ENCODE measurements at regions not wholly inside any gene's neighbourhood (a gene's known extent, or its start where the extent isn't known, plus 50 kb on each side); places are given as distances from the start of the nearest gene placed in this dataset.
A peak's percentile ranks its signal among the peaks of the same experiment; 100 is the strongest.

DNA sequence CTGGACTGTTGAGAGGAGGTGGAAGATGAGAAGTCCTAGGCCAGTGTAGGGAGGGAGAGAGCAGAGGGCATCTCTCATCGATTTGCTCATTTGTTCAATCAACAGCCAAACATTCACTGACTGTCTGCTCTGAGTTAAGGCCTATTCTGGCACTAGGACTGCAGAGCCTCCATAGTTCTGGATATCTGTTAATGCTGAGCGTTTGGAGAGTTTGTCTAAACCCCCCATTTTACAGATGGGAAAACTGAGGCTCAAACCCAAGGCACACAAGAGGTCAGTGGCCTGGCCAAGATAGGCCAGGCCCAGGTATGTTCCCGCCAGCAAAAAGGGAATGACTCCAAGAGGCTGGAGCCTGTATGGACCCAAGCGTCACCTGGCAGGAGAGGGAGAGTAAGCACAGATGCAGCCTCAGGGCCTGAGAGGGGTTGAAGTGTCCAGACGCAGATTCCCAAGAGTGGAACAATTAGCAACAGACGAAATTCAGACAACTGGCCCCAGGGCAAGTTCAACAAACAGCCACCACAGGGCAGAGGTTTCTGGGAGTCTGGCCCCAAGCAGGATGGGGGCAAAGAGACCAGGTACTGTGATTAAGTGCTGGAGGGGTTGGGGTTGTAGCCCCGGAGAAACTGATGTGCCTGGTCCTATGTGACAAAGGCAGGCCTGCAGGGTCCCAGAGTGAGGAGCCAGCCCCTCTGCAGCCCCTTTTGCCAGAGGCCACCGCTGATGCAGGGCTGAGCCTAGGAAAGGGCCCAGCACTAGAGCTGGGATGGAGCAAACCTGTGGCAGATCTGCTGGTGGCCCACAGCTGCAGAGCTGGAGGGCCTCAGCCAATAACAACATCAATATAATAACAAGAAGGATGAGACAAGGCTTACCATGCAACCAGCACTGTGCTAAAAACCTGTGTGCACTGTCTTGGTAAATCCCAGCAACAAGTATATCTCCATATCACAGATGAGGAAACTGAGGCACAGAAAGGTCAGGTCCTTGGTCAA, 245.1 kb upstream of the TLE3 start:
- no peak for FAIRE-seq

GRCh38 chr15:70342141-70342540, 244.4 kb upstream of the TLE3 start:
- FAIRE-seq = no peak
- TF ChIP-seq SPI1 (IDR thresholded peaks at IDR 0.05; ENCODE audit: low read depth, low read length) (no peak), POLR2AphosphoS5 (IDR thresholded peaks at IDR 0.05; ENCODE audit: low read depth, low read length) (no peak), TAF1 (IDR thresholded peaks at IDR 0.05; ENCODE audit: low read depth, low read length) (no peak), POU2F2 (IDR thresholded peaks at IDR 0.05; ENCODE audit: low read depth, low read length) (no peak), POLR2A (IDR thresholded peaks at IDR 0.05; ENCODE audit: low read depth, low read length) (no peak), PAX5 (IDR thresholded peaks at IDR 0.05; ENCODE audit: insufficient read depth, low read length, severe bottlenecking) (no peak)

More for the DNA sequence above, 245.1 kb upstream of the TLE3 start:
- TF ChIP-seq PAX5 (IDR thresholded peaks at IDR 0.05; ENCODE audit: insufficient read depth, low read length, severe bottlenecking) (no peak), POU2F2 (IDR thresholded peaks at IDR 0.05; ENCODE audit: low read depth, low read length) (no peak)
- DNase-seq (ENCODE audit: insufficient read length, low spot score) = no peak

GRCh38 chr15:70341566-70341965, 243.8 kb upstream of the TLE3 start:
- TF ChIP-seq POLR2A (IDR thresholded peaks at IDR 0.05; ENCODE audit: low read depth, low read length) (no peak), TAF1 (IDR thresholded peaks at IDR 0.05; ENCODE audit: low read depth, low read length) (no peak), POLR2AphosphoS5 (IDR thresholded peaks at IDR 0.05; ENCODE audit: low read depth, low read length) (no peak), PAX5 (IDR thresholded peaks at IDR 0.05; ENCODE audit: insufficient read depth, low read length, severe bottlenecking) (no peak), POU2F2 (IDR thresholded peaks at IDR 0.05; ENCODE audit: low read depth, low read length) (no peak), SPI1 (IDR thresholded peaks at IDR 0.05; ENCODE audit: low read depth, low read length) (no peak)
- FAIRE-seq (no peak), DNase-seq (ENCODE audit: insufficient read length, low spot score) (no peak)

More at GRCh38 chr15:70342141-70342540, 244.4 kb upstream of the TLE3 start:
- DNase-seq (ENCODE audit: insufficient read length, low spot score) = no peak

GRCh38 chr15:70340494-70340870, 242.8 kb upstream of the TLE3 start:
- TF ChIP-seq POLR2AphosphoS5 (IDR thresholded peaks at IDR 0.05; ENCODE audit: low read depth, low read length) (no peak), POLR2A (IDR thresholded peaks at IDR 0.05; ENCODE audit: low read depth, low read length) (no peak), POU2F2 (IDR thresholded peaks at IDR 0.05; ENCODE audit: low read depth, low read length) (no peak), PAX5 (IDR thresholded peaks at IDR 0.05; ENCODE audit: insufficient read depth, low read length, severe bottlenecking) (no peak), SPI1 (IDR thresholded peaks at IDR 0.05; ENCODE audit: low read depth, low read length) (no peak), TAF1 (IDR thresholded peaks at IDR 0.05; ENCODE audit: low read depth, low read length) (no peak)
- no peak for FAIRE-seq
- DNase-seq (ENCODE audit: insufficient read length, low spot score) = no peak

- no peak for FAIRE-seq
- TF ChIP-seq POLR2A (IDR thresholded peaks at IDR 0.05; ENCODE audit: low read depth, low read length) = no peak
- DNase-seq (ENCODE audit: insufficient read length, low spot score) = no peak
Measured at GRCh38 chr15:70339571-70340493, 242.1 kb upstream of the TLE3 start.

- no peak for DNase-seq (ENCODE audit: insufficient read length, low spot score)
- TF ChIP-seq PAX5 (IDR thresholded peaks at IDR 0.05; ENCODE audit: insufficient read depth, low read length, severe bottlenecking) (no peak), POLR2AphosphoS5 (IDR thresholded peaks at IDR 0.05; ENCODE audit: low read depth, low read length) (no peak), POU2F2 (IDR thresholded peaks at IDR 0.05; ENCODE audit: low read depth, low read length) (no peak), TAF1 (IDR thresholded peaks at IDR 0.05; ENCODE audit: low read depth, low read length) (no peak), POLR2A (IDR thresholded peaks at IDR 0.05; ENCODE audit: low read depth, low read length) (no peak), SPI1 (IDR thresholded peaks at IDR 0.05; ENCODE audit: low read depth, low read length) (no peak)
- no peak for FAIRE-seq
Measured at GRCh38 chr15:70337277-70338186, 239.8 kb upstream of the TLE3 start.

GRCh38 chr15:70336425-70337009, 238.8 kb upstream of the TLE3 start:
- no peak for FAIRE-seq
- TF ChIP-seq SPI1 (IDR thresholded peaks at IDR 0.05; ENCODE audit: low read depth, low read length) (peak; percentile 85), POLR2AphosphoS5 (IDR thresholded peaks at IDR 0.05; ENCODE audit: low read depth, low read length) (no peak)
- DNase-seq (ENCODE audit: insufficient read length, low spot score) = no peak

DNA sequence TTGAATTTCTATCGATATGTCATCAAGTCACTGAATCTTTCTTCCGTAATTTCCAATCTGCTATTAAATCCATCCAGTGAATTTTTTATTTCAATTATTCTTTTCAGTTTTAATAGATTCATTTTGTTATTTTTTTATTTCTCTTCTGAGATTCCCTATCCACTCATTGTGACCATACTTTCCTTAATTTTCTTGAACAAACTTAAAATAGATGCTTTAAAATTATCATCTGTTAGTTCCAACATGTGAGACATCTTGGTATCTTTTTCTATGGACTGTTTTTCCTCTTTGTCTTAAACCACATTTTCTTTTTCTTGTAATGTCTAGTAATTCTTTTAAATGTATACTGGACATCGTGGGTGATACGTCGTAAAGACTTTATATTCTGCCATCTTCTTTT, 236.6 kb upstream of the TLE3 start:
- FAIRE-seq (no peak), DNase-seq (ENCODE audit: insufficient read length, low spot score) (no peak)
- TF ChIP-seq POU2F2 (IDR thresholded peaks at IDR 0.05; ENCODE audit: low read depth, low read length) (no peak), PAX5 (IDR thresholded peaks at IDR 0.05; ENCODE audit: insufficient read depth, low read length, severe bottlenecking) (no peak), POLR2A (IDR thresholded peaks at IDR 0.05; ENCODE audit: low read depth, low read length) (no peak), TAF1 (IDR thresholded peaks at IDR 0.05; ENCODE audit: low read depth, low read length) (no peak), SPI1 (IDR thresholded peaks at IDR 0.05; ENCODE audit: low read depth, low read length) (no peak), POLR2AphosphoS5 (IDR thresholded peaks at IDR 0.05; ENCODE audit: low read depth, low read length) (no peak)

All from GM12891 (cell line).